GM12874 (cell line): ENCODE measurements at regions not wholly inside any gene's neighbourhood (a gene's known extent, or its start where the extent isn't known, plus 50 kb on each side); places are given as distances from the start of the nearest gene placed in this dataset.

Source experiments
- TF ChIP-seq, protein P1 (sequence below): IDR thresholded peaks from 2 replicates; pipeline ENCODE4 v1.5.1; 2011; ENCODE audit warnings: low read depth, mild to moderate bottlenecking, control low read depth, low read length, moderate library complexity; ENCODE audit not compliant: insufficient read depth

DNA sequence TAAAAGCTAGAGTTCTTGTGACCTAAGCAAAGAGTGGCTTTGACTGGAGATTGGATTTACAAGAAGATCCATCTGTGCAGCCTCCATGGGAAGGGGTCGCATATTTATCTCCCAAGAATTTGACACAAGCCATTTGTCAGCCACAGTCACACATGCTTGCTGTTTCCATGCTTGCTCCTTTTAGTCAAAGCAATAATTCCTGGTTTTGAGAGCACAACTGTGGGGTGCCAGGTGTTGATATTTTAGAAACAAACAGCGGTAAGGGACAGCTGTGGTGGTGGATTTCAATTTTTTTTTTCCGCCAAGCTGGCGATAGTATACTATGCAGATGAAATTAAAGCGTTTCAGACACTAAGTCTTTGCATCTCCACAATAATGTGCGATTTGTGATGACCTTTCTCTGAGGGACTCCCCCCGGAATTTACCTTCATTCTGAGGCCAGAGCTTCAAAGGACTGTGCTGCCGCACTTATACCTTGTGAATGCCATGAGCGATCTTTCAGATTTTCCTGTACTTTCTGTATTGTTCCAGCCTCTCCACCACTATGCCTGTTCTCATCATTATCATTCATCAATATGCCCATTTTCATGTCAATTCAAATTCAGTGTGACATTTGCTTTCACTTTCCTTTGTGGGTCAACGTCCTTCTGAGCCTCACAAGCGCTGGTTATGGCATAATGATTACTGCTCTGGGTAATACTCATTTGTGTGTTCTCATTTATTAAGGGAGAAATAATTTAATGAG lies 108.2 kb upstream of the KBTBD8 start:
- TF ChIP-seq, protein P1, sequence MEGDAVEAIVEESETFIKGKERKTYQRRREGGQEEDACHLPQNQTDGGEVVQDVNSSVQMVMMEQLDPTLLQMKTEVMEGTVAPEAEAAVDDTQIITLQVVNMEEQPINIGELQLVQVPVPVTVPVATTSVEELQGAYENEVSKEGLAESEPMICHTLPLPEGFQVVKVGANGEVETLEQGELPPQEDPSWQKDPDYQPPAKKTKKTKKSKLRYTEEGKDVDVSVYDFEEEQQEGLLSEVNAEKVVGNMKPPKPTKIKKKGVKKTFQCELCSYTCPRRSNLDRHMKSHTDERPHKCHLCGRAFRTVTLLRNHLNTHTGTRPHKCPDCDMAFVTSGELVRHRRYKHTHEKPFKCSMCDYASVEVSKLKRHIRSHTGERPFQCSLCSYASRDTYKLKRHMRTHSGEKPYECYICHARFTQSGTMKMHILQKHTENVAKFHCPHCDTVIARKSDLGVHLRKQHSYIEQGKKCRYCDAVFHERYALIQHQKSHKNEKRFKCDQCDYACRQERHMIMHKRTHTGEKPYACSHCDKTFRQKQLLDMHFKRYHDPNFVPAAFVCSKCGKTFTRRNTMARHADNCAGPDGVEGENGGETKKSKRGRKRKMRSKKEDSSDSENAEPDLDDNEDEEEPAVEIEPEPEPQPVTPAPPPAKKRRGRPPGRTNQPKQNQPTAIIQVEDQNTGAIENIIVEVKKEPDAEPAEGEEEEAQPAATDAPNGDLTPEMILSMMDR = no peak

- TF ChIP-seq, protein P1 = no peak
Observed at GRCh38 chr3:66898155-66898554, 100.0 kb upstream of the KBTBD8 start.

DNA sequence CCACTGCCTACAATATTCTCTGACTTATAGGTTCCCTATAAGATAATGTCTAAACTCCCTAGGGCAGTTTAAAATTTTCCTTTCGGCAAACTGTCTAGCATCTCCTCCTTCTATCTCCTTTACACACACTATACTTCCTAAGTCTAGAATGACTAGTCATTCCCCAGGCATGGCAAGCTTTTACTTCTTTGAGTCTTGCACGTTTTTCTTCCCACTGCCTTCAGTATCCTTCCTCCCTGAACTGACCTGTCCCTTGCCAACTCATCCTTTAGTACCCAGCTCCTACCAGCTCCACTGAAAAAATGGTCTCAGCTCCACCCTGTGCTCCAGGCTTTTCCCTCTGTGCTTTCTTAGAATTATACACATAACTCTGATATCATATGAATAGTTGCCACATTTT lies 93.8 kb upstream of the KBTBD8 start:
- TF ChIP-seq, protein P1 = no peak

- TF ChIP-seq, protein P1 = no peak
Observed at GRCh38 chr3:66904831-66905493, 93.1 kb upstream of the KBTBD8 start.

DNA sequence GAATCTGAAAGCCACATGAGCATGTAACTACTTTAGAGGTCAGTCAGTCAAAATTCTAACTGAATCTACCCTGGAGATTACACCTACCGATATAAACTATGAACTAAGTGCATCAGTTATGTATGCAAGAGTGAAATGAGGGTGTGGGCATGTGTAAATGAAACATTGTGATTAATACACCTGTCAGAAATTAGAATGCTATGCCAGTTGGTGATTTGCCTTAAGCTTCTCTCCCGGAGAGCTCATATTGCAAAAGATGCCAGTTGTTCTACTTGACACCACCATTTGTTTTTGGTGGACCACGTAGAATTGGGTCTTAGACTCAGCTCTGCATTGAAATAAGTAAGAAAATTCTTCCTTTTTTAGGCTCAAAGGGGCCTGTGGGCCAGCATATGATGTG lies 91.0 kb upstream of the KBTBD8 start:
- TF ChIP-seq, protein P1 = no peak

DNA sequence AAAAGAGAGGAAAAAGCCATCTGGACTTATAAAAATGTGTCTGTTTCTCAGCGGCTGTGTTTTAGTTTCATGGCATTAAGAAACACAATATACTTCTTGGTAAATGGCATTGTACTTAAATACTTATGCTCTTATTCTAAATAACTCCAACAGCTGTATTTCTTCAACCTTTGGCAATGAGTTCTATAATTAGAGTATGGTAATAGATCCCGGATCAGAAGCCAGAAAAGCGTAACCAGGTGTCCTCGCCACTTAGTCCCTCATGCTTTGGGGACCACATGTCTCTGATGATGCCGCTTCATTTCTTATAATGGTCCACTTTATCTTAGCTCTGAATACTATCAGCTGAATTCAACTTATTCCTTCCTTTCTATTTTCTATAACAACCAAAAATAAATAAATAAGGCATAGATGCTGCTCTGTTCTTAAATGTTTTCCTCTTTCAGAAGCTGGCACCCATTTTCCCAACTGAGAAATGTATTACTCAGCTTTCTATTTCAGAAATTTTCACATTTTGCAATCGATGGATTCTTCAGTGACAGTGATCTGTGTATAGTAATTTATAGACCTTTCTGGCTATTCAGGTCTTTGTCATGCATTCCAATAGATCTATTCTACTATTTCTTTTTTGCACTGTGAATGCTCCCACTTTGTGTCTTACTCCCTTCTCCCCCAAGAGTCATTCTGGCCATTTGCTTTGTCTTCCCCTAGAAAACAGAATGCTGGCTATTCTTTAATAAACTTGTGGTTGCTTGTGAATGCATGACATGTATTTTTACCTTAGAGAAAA lies 87.6 kb upstream of the KBTBD8 start:
- TF ChIP-seq, protein P1 = no peak

DNA sequence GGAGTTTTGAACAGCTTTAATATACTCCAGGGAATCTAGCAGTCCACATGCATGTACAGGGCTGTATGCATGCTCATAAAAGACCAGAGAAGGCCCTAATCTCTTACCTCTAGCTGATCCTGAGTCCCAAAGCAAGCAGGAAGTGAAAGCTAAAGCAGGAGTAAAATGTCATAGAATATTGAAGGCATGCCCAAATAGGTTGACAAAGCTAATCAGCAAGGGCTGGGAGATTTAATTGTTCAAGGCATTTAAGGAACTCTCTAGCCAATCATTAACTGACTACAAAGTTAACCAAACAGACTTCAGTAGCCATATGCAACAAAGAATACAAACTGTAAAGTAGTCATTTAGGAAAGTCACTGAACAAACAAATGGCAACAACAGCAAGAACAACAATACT lies 85.8 kb upstream of the KBTBD8 start:
- TF ChIP-seq, protein P1 = no peak
